ENCODE measurements at regions not wholly inside any gene's neighbourhood (a gene's known extent, or its start where the extent isn't known, plus 50 kb on each side); places are given as distances from the start of the nearest gene placed in this dataset.

DNA sequence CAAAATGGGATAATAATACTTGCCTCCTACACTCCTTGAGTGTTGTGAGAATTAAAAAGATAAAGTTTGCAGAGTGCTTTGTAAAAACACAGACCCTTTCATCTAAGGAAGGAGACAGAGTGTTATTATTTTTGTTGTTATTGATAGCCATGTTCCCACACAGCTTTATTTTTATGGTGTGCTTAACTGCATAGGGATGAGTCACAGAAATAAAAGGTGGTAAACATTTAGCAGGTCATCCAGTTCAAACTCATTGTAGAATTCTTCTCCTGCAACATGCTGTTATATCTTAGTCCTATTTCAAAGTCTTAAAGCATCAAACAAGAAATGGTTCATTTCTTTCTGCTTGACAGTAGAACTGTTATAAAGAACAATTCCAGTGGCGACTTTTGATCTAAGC lies 367.5 kb upstream of the ACTBL2 start:
- TF ChIP-seq, protein P1, sequence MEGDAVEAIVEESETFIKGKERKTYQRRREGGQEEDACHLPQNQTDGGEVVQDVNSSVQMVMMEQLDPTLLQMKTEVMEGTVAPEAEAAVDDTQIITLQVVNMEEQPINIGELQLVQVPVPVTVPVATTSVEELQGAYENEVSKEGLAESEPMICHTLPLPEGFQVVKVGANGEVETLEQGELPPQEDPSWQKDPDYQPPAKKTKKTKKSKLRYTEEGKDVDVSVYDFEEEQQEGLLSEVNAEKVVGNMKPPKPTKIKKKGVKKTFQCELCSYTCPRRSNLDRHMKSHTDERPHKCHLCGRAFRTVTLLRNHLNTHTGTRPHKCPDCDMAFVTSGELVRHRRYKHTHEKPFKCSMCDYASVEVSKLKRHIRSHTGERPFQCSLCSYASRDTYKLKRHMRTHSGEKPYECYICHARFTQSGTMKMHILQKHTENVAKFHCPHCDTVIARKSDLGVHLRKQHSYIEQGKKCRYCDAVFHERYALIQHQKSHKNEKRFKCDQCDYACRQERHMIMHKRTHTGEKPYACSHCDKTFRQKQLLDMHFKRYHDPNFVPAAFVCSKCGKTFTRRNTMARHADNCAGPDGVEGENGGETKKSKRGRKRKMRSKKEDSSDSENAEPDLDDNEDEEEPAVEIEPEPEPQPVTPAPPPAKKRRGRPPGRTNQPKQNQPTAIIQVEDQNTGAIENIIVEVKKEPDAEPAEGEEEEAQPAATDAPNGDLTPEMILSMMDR (IDR thresholded peaks at IDR 0.05) = no peak
- TF ChIP-seq POLR2AphosphoS5 (IDR thresholded peaks at IDR 0.05) = no peak

Measured in stomach (tissue), 4 donors.